GM19328 (cell line): ENCODE measurements at regions not wholly inside any gene's neighbourhood (a gene's known extent, or its start where the extent isn't known, plus 50 kb on each side); places are given as distances from the start of the nearest gene placed in this dataset.
"Not testable (repeated sequence)": the region's sequence is repeated elsewhere in the genome, so short reads cannot be mapped to it uniquely, and the experiment has no call there.

Source experiments
- ATAC-seq: cut with Tn5 transposase; IDR thresholded peaks from one replicate; pipeline ENCODE4 v1.9.1; 2021; ENCODE audit warnings: mild to moderate bottlenecking, moderate library complexity; ENCODE audit not compliant: unreplicated experiment

GRCh38 chr12:58408516-58408915 lies 467.1 kb downstream of the ATP23 start:
- ATAC-seq = no peak

DNA sequence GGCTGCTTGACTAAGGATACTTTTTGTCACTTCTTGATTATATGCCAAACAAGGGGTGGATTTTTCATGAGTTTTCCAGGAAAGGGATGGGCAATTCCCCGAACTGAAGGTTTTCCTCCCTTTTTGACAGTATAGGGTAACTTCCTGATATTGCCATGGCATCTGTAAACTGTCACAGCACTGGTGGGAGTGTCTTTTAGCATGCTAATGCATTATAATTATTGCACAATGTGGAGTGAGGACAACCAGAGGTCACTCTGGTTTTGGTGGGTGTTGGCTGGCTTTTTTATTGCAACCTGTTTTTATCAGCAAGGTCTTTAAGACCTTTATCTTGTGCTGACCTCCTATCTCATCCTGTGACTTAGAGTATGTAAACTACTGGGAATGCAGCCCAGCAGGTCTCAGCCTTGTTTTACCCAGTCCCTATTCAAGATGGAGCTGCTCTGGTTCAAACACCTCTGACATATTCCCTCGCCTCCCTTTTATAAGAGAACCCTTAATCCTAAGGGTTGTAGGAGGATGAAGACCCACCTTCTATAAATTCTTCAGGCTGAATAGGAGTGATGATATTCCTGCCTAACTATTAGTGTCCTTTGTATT lies 471.2 kb downstream of the ATP23 start:
- ATAC-seq = no peak

DNA sequence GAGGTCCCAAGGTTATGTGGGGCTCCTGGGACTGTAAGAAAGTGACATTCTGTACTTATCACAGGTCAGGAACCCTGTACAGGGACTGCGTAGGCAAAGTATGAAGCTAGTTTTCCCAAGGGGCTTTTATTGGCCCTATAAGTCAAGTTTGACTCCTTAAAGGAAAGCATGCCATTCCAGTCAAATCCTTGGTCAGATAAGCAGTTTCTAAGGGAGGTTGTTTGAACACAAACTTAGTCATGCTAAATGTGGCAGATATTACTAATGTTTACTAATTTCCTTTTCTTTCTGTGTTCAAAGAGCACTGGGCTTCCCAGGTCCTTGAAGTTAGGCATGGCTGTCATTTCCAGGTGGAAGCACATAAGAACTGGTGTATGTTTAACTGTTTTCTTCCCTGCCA lies 472.4 kb downstream of the ATP23 start:
- no peak for ATAC-seq

DNA sequence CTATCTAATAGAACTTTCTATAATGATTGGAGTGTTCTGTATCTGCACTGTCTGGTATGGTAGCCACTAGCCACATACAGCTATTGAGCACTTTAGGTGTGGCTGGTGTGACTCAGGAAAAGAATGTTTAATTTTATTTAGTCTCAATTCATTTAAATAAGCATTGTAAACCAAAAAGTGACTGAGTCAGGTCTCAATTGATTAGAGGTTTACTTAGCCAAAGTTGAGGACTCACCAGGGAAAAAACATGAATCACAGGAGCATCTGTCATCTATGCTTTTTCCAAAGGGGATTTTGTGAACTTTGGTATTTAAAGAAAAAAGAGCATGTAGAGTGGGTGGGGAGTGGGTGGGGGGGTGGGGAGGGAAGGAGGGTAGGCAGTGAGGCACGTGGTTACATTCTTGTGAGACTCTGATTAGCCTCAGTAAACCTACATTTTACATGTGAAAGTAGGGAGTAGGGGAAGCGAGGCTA lies 473.1 kb downstream of the ATP23 start:
- no peak for ATAC-seq

DNA sequence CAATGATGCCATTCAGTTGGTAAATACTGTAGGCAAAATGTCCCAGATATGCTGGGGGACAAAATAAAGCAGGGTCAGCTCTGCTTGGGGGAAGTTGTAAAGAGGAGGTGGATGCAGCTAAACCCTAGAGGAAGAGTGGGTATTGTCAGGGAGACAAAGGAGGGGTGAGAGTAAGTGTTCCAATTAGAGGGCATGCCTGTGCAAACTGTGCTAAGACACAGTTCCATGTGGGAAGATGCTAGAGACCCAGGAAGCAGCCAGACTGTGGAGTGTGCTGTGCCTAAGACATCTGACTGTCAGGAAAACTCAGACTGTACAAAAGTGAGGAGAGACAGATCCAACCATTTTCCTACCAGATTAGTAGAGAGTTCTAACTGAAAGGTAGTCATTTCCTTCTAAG lies 474.3 kb downstream of the ATP23 start:
- ATAC-seq = no peak

- no peak for ATAC-seq
Measured at GRCh38 chr12:58416236-58416635, 474.9 kb downstream of the ATP23 start.

- no peak for ATAC-seq
Measured at GRCh38 chr12:58419196-58419760, 477.9 kb downstream of the ATP23 start.

DNA sequence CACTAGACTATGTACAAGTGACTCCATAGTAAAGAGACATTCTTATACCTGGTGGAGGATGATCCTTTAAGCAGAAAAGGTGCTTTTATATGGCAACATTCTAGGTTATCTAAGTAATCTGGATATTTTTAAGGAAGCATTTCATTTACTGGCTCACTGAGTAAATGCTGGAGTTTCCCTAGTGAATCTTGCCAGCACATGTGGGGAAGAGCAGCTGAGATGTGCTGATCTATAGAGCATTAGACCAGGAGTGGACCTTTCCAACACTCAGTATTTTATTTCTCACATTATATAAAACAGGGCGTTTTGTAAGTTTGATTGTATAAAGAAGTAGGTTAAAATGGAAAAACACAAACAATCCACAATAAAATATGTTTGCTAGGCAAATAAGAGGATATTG lies 478.5 kb downstream of the ATP23 start:
- ATAC-seq = no peak

GRCh38 chr12:58420503-58420902 lies 479.1 kb downstream of the ATP23 start:
- no peak for ATAC-seq

DNA sequence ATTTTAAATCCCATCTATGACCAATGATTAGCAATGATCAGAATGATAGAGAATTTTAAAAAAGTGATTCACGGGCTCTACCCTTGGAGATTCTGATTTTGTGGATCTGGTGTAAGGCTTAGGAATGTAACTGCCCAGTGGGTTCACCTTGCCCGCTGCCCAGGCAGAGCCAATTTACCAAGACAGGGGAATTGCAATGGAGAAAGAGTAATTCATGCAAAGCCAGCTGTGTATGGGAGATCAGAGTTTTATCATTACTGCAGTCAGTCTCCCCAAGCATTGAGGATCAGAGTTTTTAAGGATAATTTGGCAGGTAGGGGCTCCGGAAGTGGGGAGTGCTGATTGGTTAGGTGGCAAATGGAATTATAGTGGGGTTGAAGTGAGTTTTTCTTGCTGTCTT lies 480.6 kb downstream of the ATP23 start:
- no peak for ATAC-seq

DNA sequence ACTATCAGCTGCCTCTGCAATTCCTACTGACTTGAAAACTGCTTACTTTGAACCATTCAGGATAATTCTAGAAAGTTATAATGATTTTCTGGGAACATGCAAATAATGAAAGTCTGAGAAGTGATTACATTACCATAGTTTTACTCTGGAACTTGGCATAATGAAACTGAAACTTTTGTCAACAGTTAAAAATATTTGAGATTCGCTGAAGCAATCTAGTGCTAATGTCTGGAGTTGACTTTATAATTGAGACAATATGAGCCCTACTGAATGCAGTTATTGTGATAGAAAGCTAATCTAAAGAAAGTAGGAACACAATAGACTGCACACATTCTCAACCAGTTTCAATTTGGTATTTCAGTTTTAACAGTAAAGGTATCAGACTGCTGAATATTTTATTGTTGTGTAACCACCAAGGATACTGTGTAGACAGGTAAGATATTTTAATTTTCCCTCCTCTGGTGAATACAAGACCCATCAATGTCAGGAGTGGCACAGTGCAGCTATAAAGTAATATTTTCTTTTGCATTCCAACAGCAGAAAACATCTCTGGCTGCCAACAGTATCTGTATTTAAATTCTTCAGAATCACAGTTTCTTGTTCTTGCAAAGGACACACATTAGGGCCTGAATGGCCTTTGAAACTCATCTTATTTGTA lies 483.5 kb downstream of the ATP23 start:
- ATAC-seq = peak; percentile 41

DNA sequence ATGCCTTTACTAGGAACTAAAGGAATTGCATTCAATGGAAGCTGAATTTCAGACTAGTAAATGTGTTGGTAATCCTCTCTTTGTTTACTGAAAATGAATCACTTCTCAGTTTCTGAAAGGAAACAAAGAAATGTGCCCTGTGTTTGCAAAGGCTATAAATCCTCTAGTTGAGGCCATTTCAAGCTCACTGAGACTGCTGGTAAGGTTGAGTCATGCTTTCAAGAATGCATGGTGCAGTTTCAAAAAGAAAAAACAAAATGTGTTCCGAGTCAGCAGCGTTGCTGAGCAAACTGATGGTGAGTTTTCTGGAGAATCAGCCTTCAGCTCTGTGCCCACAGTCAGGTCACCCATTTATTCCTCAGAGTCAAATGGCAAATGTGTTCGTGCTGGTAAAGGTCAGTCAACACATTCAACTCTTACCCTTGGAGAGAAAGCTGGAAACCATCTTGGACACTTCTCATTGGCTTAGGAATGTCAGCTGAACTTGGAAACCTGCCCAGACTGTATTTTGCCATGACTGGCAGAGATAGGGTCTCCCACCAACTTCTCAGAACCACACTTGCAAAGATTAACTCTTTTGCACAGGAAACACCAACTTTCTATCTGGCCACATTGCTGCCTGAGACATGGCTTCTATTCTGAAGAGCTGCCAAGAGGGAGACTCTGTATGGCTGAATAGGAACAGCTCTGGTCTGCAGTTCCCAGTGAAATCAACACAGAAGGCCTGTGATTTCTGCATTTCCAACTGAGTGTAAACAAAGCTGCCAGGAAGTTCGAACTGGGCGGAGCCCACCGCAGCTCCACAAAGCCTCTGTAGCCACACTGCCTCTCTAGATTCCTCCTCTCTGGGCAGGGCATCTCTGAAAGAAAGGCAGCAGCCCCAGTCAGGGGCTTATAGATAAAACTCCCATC lies 484.4 kb downstream of the ATP23 start:
- ATAC-seq = peak; percentile 84

- ATAC-seq = not testable (repeated sequence)
Measured at GRCh38 chr12:58426437-58426836, 485.1 kb downstream of the ATP23 start.

GRCh38 chr12:58433959-58434358 lies 486.3 kb downstream of the LRIG3 start:
- no peak for ATAC-seq

DNA sequence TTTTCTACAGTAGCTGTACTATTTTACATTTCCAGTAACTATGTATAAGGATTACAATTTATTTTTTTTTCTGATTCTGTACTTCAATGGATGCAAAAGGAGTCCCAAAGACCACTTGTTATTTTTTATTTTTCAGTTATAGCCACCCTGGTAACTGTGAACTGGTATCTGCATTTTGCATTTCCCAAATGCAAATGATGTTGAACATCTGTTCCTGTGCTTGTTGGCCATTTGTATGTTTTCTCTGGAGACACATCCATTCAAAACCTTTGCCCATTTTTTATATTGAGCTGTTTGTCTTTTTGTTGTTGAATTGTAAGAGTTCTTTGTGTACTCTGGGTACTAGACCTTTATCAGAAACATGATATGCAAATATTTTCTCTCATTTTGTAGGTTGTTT lies 485.6 kb downstream of the LRIG3 start:
- ATAC-seq = no peak

- no peak for ATAC-seq
Measured at GRCh38 chr12:58435647-58436046, 484.7 kb downstream of the LRIG3 start.

- ATAC-seq = no peak
Measured at GRCh38 chr12:58441483-58441882, 478.8 kb downstream of the LRIG3 start.

DNA sequence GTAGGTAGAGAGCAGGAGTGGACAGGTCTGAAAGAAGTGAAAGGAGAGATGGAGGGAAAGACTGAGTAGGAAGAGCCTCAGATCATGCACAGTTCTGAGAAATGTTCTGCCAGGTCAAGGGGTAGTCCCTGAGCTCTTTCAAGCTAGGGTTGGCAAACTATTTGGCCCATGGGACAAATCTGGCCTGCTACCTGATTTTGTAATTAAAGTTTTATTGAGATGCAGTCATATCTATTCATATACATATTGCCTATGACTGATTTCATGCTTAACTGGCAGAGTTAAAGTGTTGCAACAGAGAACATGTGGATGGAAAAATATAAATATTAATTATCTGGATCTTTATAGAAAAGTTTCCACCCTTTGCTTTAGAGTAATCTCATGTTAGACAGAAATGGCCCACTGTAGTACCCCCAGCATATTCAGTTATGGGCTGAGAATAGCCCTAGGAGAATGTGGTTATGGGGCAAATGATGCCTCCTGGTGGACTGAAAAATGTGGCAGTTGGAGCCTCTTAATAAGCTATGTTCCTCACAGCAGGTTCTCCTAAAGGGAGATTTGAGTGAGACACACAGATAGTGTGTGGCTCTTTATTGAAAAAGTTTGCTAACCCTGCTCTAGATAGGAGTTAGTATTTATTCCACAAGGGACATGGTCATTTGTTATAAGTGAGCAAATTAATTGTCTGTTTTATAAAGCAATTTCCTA lies 476.9 kb downstream of the LRIG3 start:
- peak; percentile 86 for ATAC-seq

DNA sequence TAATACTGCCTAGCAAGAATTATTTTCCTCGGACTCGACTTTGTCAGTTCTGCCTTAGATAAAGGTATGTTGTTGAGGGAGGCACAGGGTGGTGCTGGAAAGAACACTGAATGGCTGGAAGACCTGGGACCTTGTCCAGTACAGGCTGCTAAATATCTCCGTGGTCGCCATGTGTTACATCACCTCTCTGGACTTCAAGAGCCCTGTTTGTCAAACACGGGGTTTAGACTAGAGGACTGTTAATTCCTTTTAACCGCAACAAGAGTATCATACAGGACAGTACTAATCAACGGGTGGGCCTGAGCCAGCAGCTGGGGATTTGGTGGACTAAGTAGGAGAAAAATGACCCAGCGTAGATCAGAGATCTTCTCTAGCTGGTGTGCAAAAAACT lies 476.3 kb downstream of the LRIG3 start:
- no peak for ATAC-seq

DNA sequence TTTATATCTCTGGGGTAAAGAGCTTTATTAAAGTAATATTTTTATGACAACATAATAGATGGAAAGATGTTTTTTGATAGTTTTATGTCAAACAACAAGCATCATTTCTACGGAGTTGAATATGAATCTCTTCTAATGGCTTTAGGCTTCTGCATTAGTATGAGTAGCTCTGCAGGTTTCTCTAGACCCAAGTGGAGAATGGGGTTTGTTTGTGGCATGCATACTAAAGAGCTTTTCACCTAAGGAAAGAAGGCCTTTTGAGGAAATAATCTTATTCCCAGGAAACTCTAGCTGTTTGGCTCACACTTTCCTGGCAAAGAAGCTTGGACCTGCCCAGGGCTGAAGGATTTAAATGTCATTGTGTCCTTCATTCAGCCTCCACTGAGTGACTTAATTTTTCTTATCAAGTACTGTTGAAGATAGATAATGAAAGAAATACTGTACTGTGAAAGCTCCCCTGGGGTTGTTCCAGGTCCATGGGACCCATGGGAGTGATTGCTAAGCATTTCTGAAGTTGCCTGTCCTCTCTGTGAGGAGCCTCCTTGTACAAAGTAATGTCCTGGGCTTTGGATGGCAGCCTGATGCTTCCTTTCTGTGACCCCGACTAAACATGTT lies 469.3 kb downstream of the LRIG3 start:
- no peak for ATAC-seq
